Thyroid gland (tissue), 4 donors: ENCODE measurements at regions not wholly inside any gene's neighbourhood (a gene's known extent, or its start where the extent isn't known, plus 50 kb on each side); places are given as distances from the start of the nearest gene placed in this dataset.

ENCODE experiments used
- POLR2A ChIP-seq, 2 donors: fragments of 450-650 bp; IDR thresholded peaks; one replicate each; pipeline ENCODE4 v1.6.1; 2017; ENCODE audit warnings: antibody characterized with exemption in 2 of 2, mild to moderate bottlenecking in 2 of 2, moderate library complexity in 1 of 2
- TF ChIP-seq, protein P1 (sequence below), 6 experiments: fragments of 200-600 bp in 3 of 6; fragments of 450-650 bp in 3 of 6; sonication (generic) in 3 of 6; IDR thresholded peaks; one replicate each; pipeline ENCODE4 v1.5.1; 2016 to 2019; ENCODE audit warnings: antibody characterized with exemption in 6 of 6, mild to moderate bottlenecking in 2 of 6, inconsistent platforms in 1 of 6, moderate library complexity in 1 of 6

- TF ChIP-seq, protein P1, sequence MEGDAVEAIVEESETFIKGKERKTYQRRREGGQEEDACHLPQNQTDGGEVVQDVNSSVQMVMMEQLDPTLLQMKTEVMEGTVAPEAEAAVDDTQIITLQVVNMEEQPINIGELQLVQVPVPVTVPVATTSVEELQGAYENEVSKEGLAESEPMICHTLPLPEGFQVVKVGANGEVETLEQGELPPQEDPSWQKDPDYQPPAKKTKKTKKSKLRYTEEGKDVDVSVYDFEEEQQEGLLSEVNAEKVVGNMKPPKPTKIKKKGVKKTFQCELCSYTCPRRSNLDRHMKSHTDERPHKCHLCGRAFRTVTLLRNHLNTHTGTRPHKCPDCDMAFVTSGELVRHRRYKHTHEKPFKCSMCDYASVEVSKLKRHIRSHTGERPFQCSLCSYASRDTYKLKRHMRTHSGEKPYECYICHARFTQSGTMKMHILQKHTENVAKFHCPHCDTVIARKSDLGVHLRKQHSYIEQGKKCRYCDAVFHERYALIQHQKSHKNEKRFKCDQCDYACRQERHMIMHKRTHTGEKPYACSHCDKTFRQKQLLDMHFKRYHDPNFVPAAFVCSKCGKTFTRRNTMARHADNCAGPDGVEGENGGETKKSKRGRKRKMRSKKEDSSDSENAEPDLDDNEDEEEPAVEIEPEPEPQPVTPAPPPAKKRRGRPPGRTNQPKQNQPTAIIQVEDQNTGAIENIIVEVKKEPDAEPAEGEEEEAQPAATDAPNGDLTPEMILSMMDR (IDR thresholded peaks at IDR 0.05), result no peak
- no peak for TF ChIP-seq POLR2A (IDR thresholded peaks at IDR 0.05)
Observed at GRCh38 chr3:154044671-154045070, 76.5 kb upstream of the ARHGEF26 start.
